IPS-20b (cell line): ENCODE measurements at regions not wholly inside any gene's neighbourhood (a gene's known extent, or its start where the extent isn't known, plus 50 kb on each side); places are given as distances from the start of the nearest gene placed in this dataset.
A peak's percentile ranks its signal among the peaks of the same experiment; 100 is the strongest.
"Not testable (repeated sequence)": the region's sequence is repeated elsewhere in the genome, so short reads cannot be mapped to it uniquely, and the experiment has no call there.

Source experiments
- H3K27ac ChIP-seq: one replicate; pipeline ENCODE4 v1.5.1; 2013; ENCODE audit warnings: low read length
- H3K27me3 ChIP-seq: 2 replicates; pipeline ENCODE4 v1.6.1; 2013; ENCODE audit warnings: mild to moderate bottlenecking, low read length, inconsistent platforms; ENCODE audit not compliant: insufficient read depth
- H3K36me3 ChIP-seq: 2 replicates; pipeline ENCODE4 v1.6.1; 2013; ENCODE audit warnings: low read depth, mild to moderate bottlenecking, inconsistent platforms, low read length, moderate library complexity; ENCODE audit not compliant: insufficient read depth
- H3K4me1 ChIP-seq: 2 replicates; pipeline ENCODE4 v1.6.1; 2013; ENCODE audit warnings: mild to moderate bottlenecking, control low read depth, inconsistent platforms, low read length, moderate library complexity; ENCODE audit not compliant: insufficient read depth
- H3K4me3 ChIP-seq: 2 replicates; pipeline ENCODE4 v1.5.1; 2013; ENCODE audit warnings: mild to moderate bottlenecking, low read length, inconsistent platforms
- H3K9ac ChIP-seq: 2 replicates; pipeline ENCODE4 v1.6.1; 2013; ENCODE audit warnings: low read depth, mild to moderate bottlenecking, inconsistent platforms, low read length, moderate library complexity
- H3K9me3 ChIP-seq: 2 replicates; pipeline ENCODE4 v1.6.1; 2013; ENCODE audit warnings: mild to moderate bottlenecking, low read depth, low read length, inconsistent platforms; ENCODE audit not compliant: insufficient read depth

GRCh38 chr4:87919304-87919703, 56.2 kb upstream of the SPP1 start:
- H3K27me3 ChIP-seq, H3K9me3 ChIP-seq, H3K36me3 ChIP-seq: not testable (repeated sequence)
- H3K4me3 ChIP-seq = peak overlapping the region; percentile 64
- peak overlapping the region; percentile 79 for H3K27ac ChIP-seq
- H3K4me1 ChIP-seq = peaks cover 47% of the 10 kb centered on the region
- peak overlapping the region; percentile 90; the same call in 1 of the 2 replicates for H3K9ac ChIP-seq

GRCh38 chr4:87919941-87920340, 55.6 kb upstream of the SPP1 start:
- peaks cover 47% of the 10 kb centered on the region for H3K4me1 ChIP-seq
- H3K4me3 ChIP-seq = peak overlapping the region; percentile 64
- H3K27ac ChIP-seq = peak overlapping the region; percentile 79
- H3K27me3 ChIP-seq = no peaks in the 10 kb centered on the region
- H3K9me3 ChIP-seq = no peaks in the 10 kb centered on the region
- peak overlapping the region; percentile 90 for H3K9ac ChIP-seq
- H3K36me3 ChIP-seq = peaks cover 4% of the 10 kb centered on the region

- peak overlapping the region; percentile 24 for H3K27ac ChIP-seq
- peaks cover 4% of the 10 kb centered on the region for H3K36me3 ChIP-seq
- peak overlapping the region; percentile 64 for H3K4me3 ChIP-seq
- H3K9me3 ChIP-seq = no peaks in the 10 kb centered on the region
- H3K4me1 ChIP-seq = peaks cover 43% of the 10 kb centered on the region
- peak overlapping the region; percentile 90 for H3K9ac ChIP-seq
- no peaks in the 10 kb centered on the region for H3K27me3 ChIP-seq
Measured at GRCh38 chr4:87920478-87920877, 55.0 kb upstream of the SPP1 start.

GRCh38 chr4:87921626-87922479, 53.7 kb upstream of the SPP1 start:
- not testable (repeated sequence) for H3K27me3 ChIP-seq, H3K36me3 ChIP-seq, H3K9me3 ChIP-seq
- Histone ChIP-seq H3K9ac (peak overlapping the region; percentile 90), H3K4me1 (peaks cover 34% of the 10 kb centered on the region), H3K27ac (peak overlapping the region; percentile 24), H3K4me3 (peak overlapping the region; percentile 71)

GRCh38 chr4:87924146-87924545, 51.4 kb upstream of the SPP1 start:
- H3K27me3 ChIP-seq, H3K27ac ChIP-seq, H3K9me3 ChIP-seq: not testable (repeated sequence)
- peak overlapping the region; percentile 78 for H3K9ac ChIP-seq
- peaks cover 17% of the 10 kb centered on the region for H3K4me1 ChIP-seq
- H3K4me3 ChIP-seq = peak overlapping the region; percentile 77
- peaks cover 12% of the 10 kb centered on the region for H3K36me3 ChIP-seq
